SU-DHL-6 (cell line): ENCODE measurements at regions not wholly inside any gene's neighbourhood (a gene's known extent, or its start where the extent isn't known, plus 50 kb on each side); places are given as distances from the start of the nearest gene placed in this dataset.

ENCODE experiments used
- EZH2phosphoT487 ChIP-seq: fragments of 200-600 bp; sonication (generic), shearing (Covaris generic); conservative IDR thresholded peaks from 2 replicates; pipeline ENCODE4 v1.6.1; 2018; ENCODE audit warnings: mild to moderate bottlenecking, antibody characterized with exemption, low read length, moderate library complexity, mixed read lengths
- TF ChIP-seq, protein P1 (sequence below): fragments of 200-600 bp; sonication (generic); IDR thresholded peaks from one replicate; pipeline ENCODE4 v1.5.1; 2017; ENCODE audit warnings: antibody characterized with exemption, mild to moderate bottlenecking, low read length, moderate library complexity; ENCODE audit not compliant: insufficient read depth, poor library complexity, severe bottlenecking

DNA sequence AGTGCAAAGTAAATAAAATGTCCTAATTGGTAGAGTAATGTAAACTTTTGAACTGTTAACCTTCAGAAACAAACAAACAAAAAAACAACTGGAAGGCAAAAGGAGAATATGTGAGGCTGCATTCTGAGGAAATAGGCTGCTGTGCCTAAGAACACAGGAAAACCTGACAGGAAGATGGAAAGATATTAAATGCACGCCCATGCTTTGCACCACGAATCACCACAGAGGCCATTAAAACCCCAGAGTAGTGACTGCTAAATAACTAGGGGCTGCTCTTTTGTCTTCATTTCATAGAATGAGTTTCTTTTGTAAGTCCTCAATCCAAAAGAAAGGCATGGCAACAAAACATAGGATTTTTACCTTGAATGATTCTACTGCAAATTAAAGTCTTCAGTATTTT is 436.0 kb downstream of the RAB38 start:
- TF ChIP-seq, protein P1, sequence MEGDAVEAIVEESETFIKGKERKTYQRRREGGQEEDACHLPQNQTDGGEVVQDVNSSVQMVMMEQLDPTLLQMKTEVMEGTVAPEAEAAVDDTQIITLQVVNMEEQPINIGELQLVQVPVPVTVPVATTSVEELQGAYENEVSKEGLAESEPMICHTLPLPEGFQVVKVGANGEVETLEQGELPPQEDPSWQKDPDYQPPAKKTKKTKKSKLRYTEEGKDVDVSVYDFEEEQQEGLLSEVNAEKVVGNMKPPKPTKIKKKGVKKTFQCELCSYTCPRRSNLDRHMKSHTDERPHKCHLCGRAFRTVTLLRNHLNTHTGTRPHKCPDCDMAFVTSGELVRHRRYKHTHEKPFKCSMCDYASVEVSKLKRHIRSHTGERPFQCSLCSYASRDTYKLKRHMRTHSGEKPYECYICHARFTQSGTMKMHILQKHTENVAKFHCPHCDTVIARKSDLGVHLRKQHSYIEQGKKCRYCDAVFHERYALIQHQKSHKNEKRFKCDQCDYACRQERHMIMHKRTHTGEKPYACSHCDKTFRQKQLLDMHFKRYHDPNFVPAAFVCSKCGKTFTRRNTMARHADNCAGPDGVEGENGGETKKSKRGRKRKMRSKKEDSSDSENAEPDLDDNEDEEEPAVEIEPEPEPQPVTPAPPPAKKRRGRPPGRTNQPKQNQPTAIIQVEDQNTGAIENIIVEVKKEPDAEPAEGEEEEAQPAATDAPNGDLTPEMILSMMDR, result no peak
- TF ChIP-seq EZH2phosphoT487, result no peak
